Kidney (tissue), 13 donors: ENCODE measurements at regions not wholly inside any gene's neighbourhood (a gene's known extent, or its start where the extent isn't known, plus 50 kb on each side); places are given as distances from the start of the nearest gene placed in this dataset.

ENCODE experiments used
- DNase-seq, 5 donors: peaks; one replicate each; pipeline ENCODE4 v3.0.0-alpha.2; 2013 to 2020
- FAIRE-seq: peaks from 2 replicates; lab custom pipeline; 2012; peaks lifted over from hg19 to GRCh38; lab: Jason Lieb, UNC
- H3K27ac ChIP-seq, 2 donors: one replicate each; pipeline ENCODE4 v1.7.0; 2013; ENCODE audit warnings: low read depth in 2 of 2, low read length in 2 of 2, inconsistent platforms in 1 of 2
- H3K27me3 ChIP-seq: one replicate; pipeline ENCODE4 v1.7.1; 2013; ENCODE audit warnings: low read length, inconsistent platforms; ENCODE audit not compliant: control insufficient read depth, insufficient read depth
- H3K36me3 ChIP-seq, 3 donors: one replicate each; pipeline versions ENCODE4 v1.7.0 to v1.7.1; 2013; ENCODE audit warnings: low read length in 3 of 3, control low read depth in 1 of 3, inconsistent platforms in 1 of 3; ENCODE audit not compliant: insufficient read depth in 3 of 3, control insufficient read depth in 2 of 3
- H3K4me1 ChIP-seq, 3 donors: one replicate each; pipeline versions ENCODE4 v1.7.0 to v1.7.1; 2013; ENCODE audit warnings: low read length in 3 of 3, inconsistent platforms in 1 of 3, low read depth in 1 of 3; ENCODE audit not compliant: control insufficient read depth in 2 of 3, insufficient read depth in 2 of 3
- H3K4me3 ChIP-seq, 3 donors: one replicate each; pipeline versions ENCODE4 v1.7.0 to v1.8.1; 2013; ENCODE audit warnings: low read length in 3 of 3, control low read depth in 1 of 3, inconsistent platforms in 1 of 3
- H3K9ac ChIP-seq, 3 donors: one replicate each; pipeline versions ENCODE4 v1.7.0 to v1.7.1; 2013; ENCODE audit warnings: low read length in 3 of 3, control low read depth in 1 of 3, inconsistent platforms in 1 of 3
- H3K9me3 ChIP-seq, 3 donors: one replicate each; pipeline versions ENCODE4 v1.7.0 to v1.7.1; 2013; ENCODE audit warnings: low read length in 3 of 3, control low read depth in 1 of 3, inconsistent platforms in 1 of 3; ENCODE audit not compliant: control insufficient read depth in 2 of 3, insufficient read depth in 1 of 3
- CTCF ChIP-seq: IDR thresholded peaks from 3 replicates; pipeline ENCODE4 v1.5.1; 2012; ENCODE audit warnings: mild to moderate bottlenecking, moderate library complexity, borderline replicate concordance; ENCODE audit not compliant: insufficient read depth; ENCODE audit errors: extremely low read depth
- intact Hi-C: fragments of 100-400 bp; cut with DNase I; formaldehyde crosslinking; loops from one replicate; pipeline ENCODE4 v1.11.1; 2022
- donor health status: control.
- donor health status: control.
- donor health status: control.
- donor health status: control.
- donor health status: control.
- donor health status: DM: yes; HTN: yes; CAD: no.
- donor health status: Normal renal cell carcinoma (clear cell type).

- no peak overlapping the region for H3K4me3 ChIP-seq
- no peaks in the 10 kb centered on the region for H3K4me1 ChIP-seq
- H3K36me3 ChIP-seq, result no peaks in the 10 kb centered on the region
- no peak for FAIRE-seq
- TF ChIP-seq CTCF, result no peak
- intact Hi-C loops, result no loop called here
- no peaks in the 10 kb centered on the region for H3K9me3 ChIP-seq
- H3K27me3 ChIP-seq, result no peaks in the 10 kb centered on the region
- no peak overlapping the region for H3K9ac ChIP-seq
- H3K27ac ChIP-seq, result no peak overlapping the region
- no peak for DNase-seq
Measured at GRCh38 chr21:24411429-24411828, 1195.9 kb downstream of the MRPL39 start.

- FAIRE-seq (no peak), DNase-seq (no peak)
- Histone ChIP-seq H3K9me3 (no peaks in the 10 kb centered on the region), H3K4me3 (no peak overlapping the region), H3K4me1 (no peaks in the 10 kb centered on the region), H3K27ac (no peak overlapping the region), H3K36me3 (no peaks in the 10 kb centered on the region), H3K27me3 (no peaks in the 10 kb centered on the region), H3K9ac (no peak overlapping the region)
- intact Hi-C loops, result no loop called here
- no peak for TF ChIP-seq CTCF
Measured at GRCh38 chr21:24403221-24403620, 1204.1 kb downstream of the MRPL39 start.

GRCh38 chr21:24395320-24395923 is 1211.9 kb downstream of the MRPL39 start:
- intact Hi-C loops, result no loop called here
- no peaks in the 10 kb centered on the region for H3K36me3 ChIP-seq
- H3K9ac ChIP-seq, result no peak overlapping the region
- TF ChIP-seq CTCF, result no peak
- DNase-seq (peak in 2 of 5 donors; percentile 2 to 20), FAIRE-seq (no peak)
- no peaks in the 10 kb centered on the region for H3K9me3 ChIP-seq
- H3K27ac ChIP-seq, result no peak overlapping the region
- H3K4me1 ChIP-seq, result no peaks in the 10 kb centered on the region
- H3K4me3 ChIP-seq, result no peak overlapping the region
- no peaks in the 10 kb centered on the region for H3K27me3 ChIP-seq

- DNase-seq, result peak in 1 of 5 donors; percentile 4
- no peaks in the 10 kb centered on the region for H3K4me1 ChIP-seq
- H3K27me3 ChIP-seq, result no peaks in the 10 kb centered on the region
- H3K9ac ChIP-seq, result no peak overlapping the region
- TF ChIP-seq CTCF, result no peak
- intact Hi-C loops, result no loop called here
- no peaks in the 10 kb centered on the region for H3K9me3 ChIP-seq
- no peak overlapping the region for H3K27ac ChIP-seq
- H3K36me3 ChIP-seq, result no peaks in the 10 kb centered on the region
- no peak for FAIRE-seq
- no peak overlapping the region for H3K4me3 ChIP-seq
Measured at GRCh38 chr21:24375201-24375600, 1232.1 kb downstream of the MRPL39 start.
